ENCODE measurements at regions not wholly inside any gene's neighbourhood (a gene's known extent, or its start where the extent isn't known, plus 50 kb on each side); places are given as distances from the start of the nearest gene placed in this dataset.
A peak's percentile ranks its signal among the peaks of the same experiment; 100 is the strongest.

DNA sequence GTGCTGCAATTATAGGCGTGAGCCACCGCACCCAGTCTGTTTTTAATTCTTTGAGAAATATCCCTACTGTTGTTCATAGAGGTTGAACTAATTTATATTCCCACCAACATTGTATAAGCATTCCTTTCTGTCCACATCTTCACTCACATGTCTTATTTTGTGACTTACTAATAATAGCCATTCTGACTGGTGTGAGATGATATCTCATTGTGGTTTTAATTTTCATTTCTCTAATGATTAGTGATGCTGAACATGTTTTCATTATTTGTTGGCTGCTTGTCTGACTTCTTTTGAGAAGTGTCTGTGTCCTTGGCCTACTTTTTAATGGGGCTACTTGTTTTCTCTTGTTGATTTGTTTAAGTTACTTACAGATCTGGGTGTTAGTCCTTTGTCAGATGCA, 310.9 kb upstream of the MAOA start:
- DNase-seq: no peak
- Histone ChIP-seq H3K9me3 (ENCODE audit: control insufficient read depth in 1 of 2, insufficient read depth in 1 of 2, low read length in 2 of 2) (no peaks in the 10 kb centered on the region), H3K4me1 (ENCODE audit: insufficient read depth, low read length) (no peaks in the 10 kb centered on the region), H3K27ac (ENCODE audit: low read depth in 1 of 2, low read length in 2 of 2) (no peak overlapping the region), H3K36me3 (ENCODE audit: insufficient read depth, low read length) (no peaks in the 10 kb centered on the region), H3K4me3 (ENCODE audit: low read length) (no peak overlapping the region), H3K27me3 (ENCODE audit: control insufficient read depth in 1 of 2, insufficient read depth in 2 of 2, low read length in 2 of 2) (no peaks in the 10 kb centered on the region)
- H3K9me3 Mint-ChIP-seq: no peaks in the 10 kb centered on the region
- no peak overlapping the region for H3K27ac Mint-ChIP-seq
- no peak overlapping the region for H3K4me3 Mint-ChIP-seq
- H3K4me1 Mint-ChIP-seq (ENCODE audit: low read depth): no peaks in the 10 kb centered on the region
- ChIA-PET CTCF (no interaction called here), POLR2A (no interaction called here)
- intact Hi-C loops (cut with DNase I, micrococcal nuclease): loop anchor here in 1 of 2 experiments (5.0 kb wide), 2 partner anchors 212 to 407 kb away; no protein-coding TSS in a partner anchor
- TF ChIP-seq, protein P1, sequence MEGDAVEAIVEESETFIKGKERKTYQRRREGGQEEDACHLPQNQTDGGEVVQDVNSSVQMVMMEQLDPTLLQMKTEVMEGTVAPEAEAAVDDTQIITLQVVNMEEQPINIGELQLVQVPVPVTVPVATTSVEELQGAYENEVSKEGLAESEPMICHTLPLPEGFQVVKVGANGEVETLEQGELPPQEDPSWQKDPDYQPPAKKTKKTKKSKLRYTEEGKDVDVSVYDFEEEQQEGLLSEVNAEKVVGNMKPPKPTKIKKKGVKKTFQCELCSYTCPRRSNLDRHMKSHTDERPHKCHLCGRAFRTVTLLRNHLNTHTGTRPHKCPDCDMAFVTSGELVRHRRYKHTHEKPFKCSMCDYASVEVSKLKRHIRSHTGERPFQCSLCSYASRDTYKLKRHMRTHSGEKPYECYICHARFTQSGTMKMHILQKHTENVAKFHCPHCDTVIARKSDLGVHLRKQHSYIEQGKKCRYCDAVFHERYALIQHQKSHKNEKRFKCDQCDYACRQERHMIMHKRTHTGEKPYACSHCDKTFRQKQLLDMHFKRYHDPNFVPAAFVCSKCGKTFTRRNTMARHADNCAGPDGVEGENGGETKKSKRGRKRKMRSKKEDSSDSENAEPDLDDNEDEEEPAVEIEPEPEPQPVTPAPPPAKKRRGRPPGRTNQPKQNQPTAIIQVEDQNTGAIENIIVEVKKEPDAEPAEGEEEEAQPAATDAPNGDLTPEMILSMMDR (IDR thresholded peaks at IDR 0.05): no peak
- H3K36me3 Mint-ChIP-seq (ENCODE audit: low read depth): no peaks in the 10 kb centered on the region
- no peaks in the 10 kb centered on the region for H3K27me3 Mint-ChIP-seq
- no peak for ATAC-seq (ENCODE audit: poor library complexity)

DNA sequence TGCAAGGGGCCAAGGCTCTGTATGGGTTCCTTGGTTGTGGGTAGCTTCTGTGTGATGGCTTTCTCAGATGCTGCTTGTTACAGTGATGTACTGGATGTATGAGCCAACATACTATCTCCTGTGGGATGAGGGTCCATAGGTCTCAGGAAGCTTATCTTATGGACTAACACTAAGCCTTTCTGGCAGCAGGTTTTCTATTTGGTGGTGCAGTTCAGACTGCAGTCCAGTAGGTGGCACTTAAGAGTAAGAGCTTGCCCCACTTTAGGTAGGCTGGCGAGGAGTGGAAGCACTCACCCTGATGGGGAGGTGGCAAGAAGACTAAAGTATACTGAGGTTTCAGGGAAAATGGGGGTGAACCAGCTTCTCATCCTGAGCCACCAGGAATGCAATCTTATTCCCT, 306.7 kb upstream of the MAOA start:
- H3K27me3 Mint-ChIP-seq: no peaks in the 10 kb centered on the region
- no peak overlapping the region for H3K4me3 Mint-ChIP-seq
- H3K4me1 Mint-ChIP-seq (ENCODE audit: low read depth): peaks cover 14% of the 10 kb centered on the region
- TF ChIP-seq, protein P1 (IDR thresholded peaks at IDR 0.05): peak; percentile 43
- no peak overlapping the region for H3K27ac ChIP-seq (ENCODE audit: low read depth in 1 of 2, low read length in 2 of 2)
- intact Hi-C loops (cut with DNase I, micrococcal nuclease): loop anchor here in 1 of 2 experiments (5.0 kb wide), 2 partner anchors 208 to 403 kb away; no protein-coding TSS in a partner anchor
- ChIA-PET POLR2A (no interaction called here), CTCF (interaction anchor here (0.8 to 1.6 kb wide), 3 partner anchors 35 to 208 kb away, joined by 3 to 4 read pairs (median 4); no protein-coding TSS in a partner anchor)
- H3K27me3 ChIP-seq (ENCODE audit: control insufficient read depth in 1 of 2, insufficient read depth in 2 of 2, low read length in 2 of 2): no peaks in the 10 kb centered on the region
- H3K36me3 ChIP-seq (ENCODE audit: insufficient read depth, low read length): no peaks in the 10 kb centered on the region
- H3K4me3 ChIP-seq (ENCODE audit: low read length): no peak overlapping the region
- H3K4me1 ChIP-seq (ENCODE audit: insufficient read depth, low read length): no peaks in the 10 kb centered on the region
- DNase-seq (peak in 12 of 14 experiments; percentile 0 to 58 (median 13)), ATAC-seq (ENCODE audit: poor library complexity) (no peak)
- H3K36me3 Mint-ChIP-seq (ENCODE audit: low read depth): no peaks in the 10 kb centered on the region
- H3K9me3 Mint-ChIP-seq: no peaks in the 10 kb centered on the region
- H3K9me3 ChIP-seq (ENCODE audit: control insufficient read depth in 1 of 2, insufficient read depth in 1 of 2, low read length in 2 of 2): no peaks in the 10 kb centered on the region
- no peak overlapping the region for H3K27ac Mint-ChIP-seq

DNA sequence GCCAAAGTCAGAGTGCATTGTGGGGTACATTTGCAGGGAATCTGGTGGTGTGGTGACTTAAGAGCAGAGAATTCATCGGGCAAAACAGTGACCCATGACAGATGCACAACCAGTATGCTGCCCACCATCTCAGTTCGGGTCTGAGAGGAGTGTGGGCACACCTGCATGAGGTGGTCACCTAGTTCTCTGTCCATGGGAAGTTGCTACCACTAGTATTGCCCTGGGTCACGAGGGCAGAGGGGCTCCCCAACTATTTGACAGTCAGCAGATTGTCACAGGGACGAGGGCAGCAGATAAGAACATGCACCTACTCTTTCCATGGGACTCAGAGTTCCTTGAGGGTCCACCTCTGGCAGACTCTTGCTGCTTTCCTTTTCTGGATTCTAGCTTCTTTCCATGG, 305.2 kb upstream of the MAOA start:
- Mint-ChIP-seq H3K4me1 (ENCODE audit: low read depth) (peaks cover 14% of the 10 kb centered on the region), H3K27me3 (no peaks in the 10 kb centered on the region), H3K27ac (no peak overlapping the region), H3K36me3 (ENCODE audit: low read depth) (no peaks in the 10 kb centered on the region), H3K4me3 (no peak overlapping the region), H3K9me3 (no peaks in the 10 kb centered on the region)
- Histone ChIP-seq H3K9me3 (ENCODE audit: control insufficient read depth in 1 of 2, insufficient read depth in 1 of 2, low read length in 2 of 2) (no peaks in the 10 kb centered on the region), H3K27me3 (ENCODE audit: control insufficient read depth in 1 of 2, insufficient read depth in 2 of 2, low read length in 2 of 2) (no peaks in the 10 kb centered on the region), H3K27ac (ENCODE audit: low read depth in 1 of 2, low read length in 2 of 2) (no peak overlapping the region), H3K4me3 (ENCODE audit: low read length) (no peak overlapping the region), H3K4me1 (ENCODE audit: insufficient read depth, low read length) (no peaks in the 10 kb centered on the region), H3K36me3 (ENCODE audit: insufficient read depth, low read length) (no peaks in the 10 kb centered on the region)
- ChIA-PET POLR2A (no interaction called here), CTCF (no interaction called here)
- intact Hi-C loops (cut with DNase I, micrococcal nuclease): no loop called here
- no peak for ATAC-seq (ENCODE audit: poor library complexity)
- TF ChIP-seq, protein P1 (IDR thresholded peaks at IDR 0.05): no peak
- no peak for DNase-seq
